ENCODE measurements at regions not wholly inside any gene's neighbourhood (a gene's known extent, or its start where the extent isn't known, plus 50 kb on each side); places are given as distances from the start of the nearest gene placed in this dataset.
"Not testable (repeated sequence)": the region's sequence is repeated elsewhere in the genome, so short reads cannot be mapped to it uniquely, and the experiment has no call there.

GRCh38 chr9:90526386-90526785, 116.2 kb downstream of the DIRAS2 start:
- no peak for DNase-seq (ENCODE audit: low spot score)

GRCh38 chr9:90536094-90536493, 106.5 kb downstream of the DIRAS2 start:
- not testable (repeated sequence) for DNase-seq (ENCODE audit: low spot score)

- DNase-seq (ENCODE audit: low spot score) = no peak
These were observed 104.1 kb downstream of the DIRAS2 start for GRCh38 chr9:90538566-90538965.

GRCh38 chr9:90539286-90539685, 103.3 kb downstream of the DIRAS2 start:
- no peak for DNase-seq (ENCODE audit: low spot score)

- no peak for DNase-seq (ENCODE audit: low spot score)
These were observed 101.9 kb downstream of the DIRAS2 start for GRCh38 chr9:90540734-90541133.

DNA sequence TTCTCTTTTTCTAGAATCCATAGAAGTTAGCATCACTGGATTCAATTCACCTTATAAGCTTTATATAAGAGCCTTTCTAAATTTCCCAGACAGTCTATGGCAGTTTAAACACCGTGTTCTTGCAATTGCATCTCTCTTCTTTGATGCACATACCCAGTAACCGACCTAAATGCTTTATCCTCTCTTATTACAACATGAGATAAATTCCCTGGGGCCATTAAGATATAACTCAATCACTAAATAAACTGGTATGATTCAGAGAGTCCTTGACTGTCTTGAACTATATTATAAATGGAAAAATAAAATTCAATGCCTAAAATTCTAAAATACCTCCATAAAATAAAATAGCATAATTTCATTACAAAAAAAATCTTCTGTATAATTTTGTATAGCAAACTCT, 98.1 kb downstream of the DIRAS2 start:
- no peak for DNase-seq (ENCODE audit: low spot score)

DNA sequence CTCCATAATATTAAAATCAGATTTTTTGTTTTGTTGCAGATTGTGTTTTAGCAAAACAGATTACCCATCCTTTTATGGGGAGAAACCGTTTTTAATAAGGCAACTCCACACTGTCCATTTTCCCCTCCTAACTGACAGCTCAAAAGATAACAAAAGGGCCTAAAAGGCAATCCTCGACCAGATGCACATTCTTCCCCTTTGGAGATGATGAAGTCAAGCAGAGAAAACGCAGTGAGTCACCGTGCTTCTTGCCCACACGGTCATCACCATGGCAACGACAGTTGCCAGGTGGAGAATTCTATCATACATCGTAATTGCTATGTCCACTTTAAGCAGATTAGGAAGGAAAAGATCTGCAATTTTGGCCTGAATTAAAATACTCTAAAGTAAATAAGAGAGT, 96.4 kb downstream of the DIRAS2 start:
- no peak for DNase-seq (ENCODE audit: low spot score)

- DNase-seq (ENCODE audit: low spot score) = no peak
These were observed 94.7 kb downstream of the DIRAS2 start for GRCh38 chr9:90547896-90548295.

- no peak for DNase-seq (ENCODE audit: low spot score)
These were observed 90.3 kb downstream of the DIRAS2 start for GRCh38 chr9:90552317-90552716.

DNA sequence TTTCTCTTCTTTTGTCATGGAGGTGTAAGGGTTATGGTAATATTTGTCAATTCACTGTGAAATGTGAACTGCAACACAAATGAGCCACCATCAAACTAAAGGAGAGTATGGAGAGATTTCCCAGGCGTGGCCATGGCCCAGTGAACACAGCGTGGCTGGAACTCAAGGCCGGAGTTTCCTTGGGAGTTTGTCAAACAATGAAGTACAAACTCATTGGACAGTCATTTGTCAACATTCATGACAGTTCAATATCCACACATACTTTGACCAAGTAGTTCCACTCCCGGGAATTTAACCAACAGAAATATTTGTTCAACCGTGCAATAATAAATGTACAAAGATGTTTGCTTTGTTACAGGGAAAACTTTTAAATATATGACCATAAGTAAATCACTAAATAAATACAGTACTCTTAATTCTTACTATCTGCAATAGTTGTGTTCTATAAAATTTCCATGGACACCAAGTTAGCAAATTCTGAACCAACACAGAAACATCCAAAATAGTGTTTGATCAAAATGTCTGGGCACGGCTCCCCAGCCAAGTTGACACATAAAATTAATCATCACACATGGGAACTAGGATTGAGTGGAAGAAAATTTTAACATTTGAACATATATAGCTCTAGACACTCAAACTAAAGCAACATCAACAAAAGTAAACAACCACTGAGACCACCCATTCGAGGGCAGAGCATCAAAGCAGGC, 87.1 kb downstream of the DIRAS2 start:
- no peak for DNase-seq (ENCODE audit: low spot score)

DNA sequence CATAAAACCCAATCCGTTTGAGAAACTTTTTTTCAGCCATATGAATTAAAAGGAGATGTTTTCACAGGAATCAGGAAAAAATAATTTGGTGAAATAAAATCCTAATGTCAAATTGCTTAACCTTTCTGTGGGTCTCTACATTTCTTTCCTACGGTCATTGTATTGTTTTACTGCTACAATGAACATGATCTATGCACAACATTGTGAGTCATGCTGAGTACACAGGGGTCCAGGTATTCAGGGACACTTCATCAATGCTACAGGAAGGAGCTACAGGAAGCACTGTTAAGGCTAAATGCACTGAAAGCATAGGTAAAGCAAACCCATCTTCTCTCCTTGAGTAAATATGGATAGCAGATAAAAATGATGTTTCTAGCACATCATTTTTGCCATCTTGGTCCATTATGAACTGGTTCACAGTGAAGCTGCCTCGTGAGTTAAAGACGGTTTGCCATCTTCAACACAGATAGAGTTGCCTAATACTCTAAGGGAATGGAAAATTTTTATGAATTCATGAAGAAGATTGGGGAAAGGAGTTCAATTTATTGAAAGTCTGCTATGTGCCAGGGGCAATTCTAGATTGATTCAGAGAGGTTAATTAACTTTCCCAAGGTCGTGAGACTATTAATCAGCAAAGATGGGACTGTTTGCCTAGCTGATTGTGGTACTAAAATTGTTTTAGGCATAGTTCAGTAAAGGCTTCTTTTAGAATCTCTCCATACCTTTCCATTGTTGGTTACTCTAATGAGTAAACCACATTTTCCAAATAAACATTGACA, 85.5 kb downstream of the DIRAS2 start:
- no peak for DNase-seq (ENCODE audit: low spot score)

DNA sequence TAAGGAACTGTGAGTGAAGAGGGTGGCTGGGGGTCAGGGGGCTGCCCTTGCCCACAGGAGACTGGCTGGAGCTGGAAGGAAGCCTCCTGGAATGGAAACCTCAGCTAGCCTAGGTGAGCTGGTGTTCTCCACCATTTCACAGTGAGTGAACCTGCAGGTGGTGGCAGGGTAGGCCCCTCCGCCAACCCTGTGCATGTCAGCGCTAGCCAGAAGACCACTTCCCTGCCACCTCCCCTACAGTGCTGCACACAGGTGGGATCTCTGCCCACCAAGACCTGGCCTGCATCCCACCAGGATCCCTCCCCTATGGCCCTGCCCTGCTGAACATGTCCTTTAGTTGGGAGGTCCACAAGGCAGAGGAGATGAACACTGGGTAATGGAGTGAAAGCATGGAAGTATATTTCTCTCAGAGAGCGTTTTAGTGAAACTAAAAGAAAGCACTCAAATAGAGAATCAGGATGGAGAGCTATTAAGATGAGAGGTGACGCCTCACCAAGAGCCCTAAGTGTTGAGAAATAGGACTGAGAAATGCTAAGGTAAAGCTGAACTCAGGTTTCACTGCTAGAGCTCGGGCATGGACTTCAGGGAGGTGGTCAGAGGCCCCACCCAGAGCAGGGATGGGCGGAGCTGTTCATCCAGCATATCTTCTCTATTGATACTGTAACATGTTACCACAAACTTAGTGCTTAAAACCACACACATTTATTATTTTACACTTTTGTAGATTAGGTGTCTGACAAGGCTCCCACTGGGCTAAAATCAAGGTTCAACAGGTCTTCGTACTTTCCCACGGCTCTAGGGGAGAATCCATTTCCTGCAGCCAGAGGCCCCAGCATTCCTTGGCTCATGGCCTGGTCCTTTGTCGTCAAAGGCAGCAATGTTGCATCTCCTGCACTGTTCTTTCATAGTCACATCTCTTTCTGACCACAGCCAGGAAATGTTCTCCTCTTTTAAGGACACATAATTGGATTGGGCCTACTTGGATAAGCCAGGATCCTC, 83.2 kb downstream of the DIRAS2 start:
- no peak for DNase-seq (ENCODE audit: low spot score)

All from left forelimb (tissue), 1 donor.